CD4-positive, alpha-beta T cell treated with Interleukin-4 for 4 hours (primary cell): ENCODE measurements at regions not wholly inside any gene's neighbourhood (a gene's known extent, or its start where the extent isn't known, plus 50 kb on each side); places are given as distances from the start of the nearest gene placed in this dataset.
"Not testable (repeated sequence)": the region's sequence is repeated elsewhere in the genome, so short reads cannot be mapped to it uniquely, and the experiment has no call there.

Experiments
- DNase-seq: peaks from one replicate; pipeline ENCODE4 v3.0.0-alpha.2; 2020

DNA sequence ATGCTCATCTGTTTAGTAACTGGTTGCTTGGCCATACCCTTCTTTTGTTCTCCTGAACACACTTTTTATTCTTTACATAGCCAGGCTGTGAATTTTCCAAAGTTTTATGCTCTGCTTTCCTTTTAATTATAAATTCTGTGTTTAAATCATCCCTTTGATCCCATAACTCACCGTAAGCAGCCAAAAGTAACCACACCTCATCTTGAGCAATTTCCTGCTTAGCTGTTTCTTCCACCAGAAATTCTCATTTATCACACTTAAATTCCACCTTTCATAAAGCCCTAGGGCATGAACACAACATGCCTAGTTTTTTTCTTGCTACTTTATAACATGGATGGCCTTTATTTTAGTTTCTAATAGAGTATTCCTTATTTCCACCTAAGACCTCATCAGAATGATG, 510.7 kb downstream of the C12orf50 start:
- no peak for DNase-seq

DNA sequence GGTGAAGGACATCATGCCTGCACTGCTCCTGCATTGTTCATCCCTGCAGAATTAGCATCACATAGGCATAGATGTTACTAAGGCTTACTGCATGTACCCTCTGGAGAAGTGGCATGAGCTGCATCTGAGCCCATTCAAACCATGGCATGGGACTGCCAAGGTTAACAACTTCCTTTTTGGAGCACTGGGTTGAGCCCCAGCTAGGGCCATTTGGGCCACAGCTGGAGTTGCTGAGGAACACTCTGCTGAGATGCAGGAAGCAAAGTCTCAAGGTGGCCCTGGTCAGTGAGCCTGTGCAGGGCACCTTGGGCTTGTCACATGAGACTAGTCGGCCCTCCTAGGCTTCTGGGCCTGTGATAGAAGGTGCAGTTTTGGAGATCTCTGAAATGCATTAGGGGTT, 511.2 kb downstream of the C12orf50 start:
- DNase-seq: no peak

- no peak for DNase-seq
Measured at GRCh38 chr12:87513536-87514280, 515.5 kb downstream of the C12orf50 start.

- DNase-seq: no peak
Measured at GRCh38 chr12:87511371-87511770, 517.8 kb downstream of the C12orf50 start.

DNA sequence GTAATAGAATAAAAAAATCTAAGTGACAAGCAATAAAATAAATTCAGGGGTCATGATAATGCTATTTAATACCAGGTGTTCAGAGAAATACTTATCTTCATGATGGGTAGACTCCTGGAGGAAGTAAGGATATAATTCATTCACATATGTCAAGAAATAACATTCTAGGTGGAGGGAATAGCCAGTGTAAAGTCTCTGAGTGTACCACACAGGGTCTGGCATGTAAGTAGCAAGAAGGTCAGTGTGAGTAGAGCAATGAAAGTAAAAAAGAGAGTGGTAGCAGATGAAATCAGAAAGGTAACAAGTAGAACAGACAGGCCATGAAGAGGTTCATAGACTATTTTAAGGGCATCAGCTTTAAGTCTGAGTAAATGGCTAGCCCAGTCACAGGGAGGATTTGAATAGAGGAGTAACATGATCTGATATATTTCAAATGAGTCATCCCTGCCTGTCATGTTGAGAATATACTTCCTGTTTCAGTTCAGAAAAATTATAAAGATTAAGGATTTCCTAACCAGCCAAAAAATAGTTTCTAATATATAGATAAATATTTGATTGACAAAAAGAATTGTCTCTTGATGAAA, 519.9 kb downstream of the C12orf50 start:
- DNase-seq: no peak

GRCh38 chr12:87491598-87491997, 537.6 kb downstream of the C12orf50 start:
- DNase-seq: no peak

- DNase-seq: no peak
Measured at GRCh38 chr12:87491089-87491488, 538.1 kb downstream of the C12orf50 start.

DNA sequence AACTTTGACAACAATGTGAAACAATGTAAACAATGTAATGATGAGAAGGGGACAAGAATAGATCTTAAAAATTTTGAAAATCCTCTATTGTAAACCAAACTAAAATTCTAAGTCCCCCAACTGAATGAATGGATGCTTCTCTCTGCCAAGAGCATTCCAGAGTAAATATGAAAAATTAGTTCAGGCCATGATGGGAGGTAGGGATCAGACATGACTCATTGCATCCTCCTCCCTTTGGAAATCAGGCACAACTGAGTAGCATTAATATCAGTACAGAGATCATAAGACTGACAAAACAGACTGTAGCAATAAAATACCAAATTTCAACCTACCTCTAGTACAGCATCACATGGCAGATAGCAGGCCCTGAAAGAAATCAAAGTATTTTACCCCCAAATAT, 559.9 kb downstream of the C12orf50 start:
- no peak for DNase-seq

DNA sequence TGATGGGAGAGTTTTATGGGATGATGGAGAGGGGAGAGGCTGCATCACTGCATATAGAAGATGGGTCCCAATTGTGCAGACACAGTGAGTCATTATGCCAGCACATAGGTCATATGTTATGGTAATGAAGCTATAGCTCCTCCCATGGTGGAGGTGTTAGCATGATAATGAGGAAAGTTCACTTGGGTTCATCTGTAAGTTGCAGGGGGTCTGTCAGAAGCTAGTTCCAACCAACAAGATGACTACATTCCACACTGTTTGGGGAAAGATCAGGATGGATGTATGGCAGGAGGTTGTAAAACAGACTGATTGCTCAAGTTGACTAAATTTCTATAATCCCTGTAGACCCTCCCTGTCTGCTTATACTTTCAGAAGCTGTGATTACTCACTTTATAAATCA, 561.3 kb downstream of the C12orf50 start:
- no peak for DNase-seq

GRCh38 chr12:87464565-87464964, 564.6 kb downstream of the C12orf50 start:
- no peak for DNase-seq

DNA sequence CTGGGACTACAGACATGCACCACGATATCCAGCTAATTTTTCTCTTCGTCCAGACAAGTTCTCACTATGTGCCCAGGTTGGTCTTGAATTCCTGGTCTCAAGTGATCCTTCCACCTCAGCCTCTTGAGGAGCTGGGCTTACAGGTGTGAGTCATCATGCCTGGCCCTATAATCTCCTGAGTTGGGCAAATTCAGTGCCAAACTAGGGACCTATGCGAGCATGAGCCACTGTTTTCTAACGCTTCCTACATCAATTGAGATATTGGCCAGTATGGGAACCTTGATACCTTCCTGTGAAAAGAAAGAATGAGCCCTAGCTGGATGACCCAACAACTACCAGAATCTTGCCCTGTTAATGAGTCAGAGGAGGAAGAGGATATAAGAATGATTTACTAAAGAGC, 585.2 kb downstream of the C12orf50 start:
- no peak for DNase-seq

- DNase-seq: no peak
Measured at GRCh38 chr12:87441511-87441910, 587.7 kb downstream of the C12orf50 start.

DNA sequence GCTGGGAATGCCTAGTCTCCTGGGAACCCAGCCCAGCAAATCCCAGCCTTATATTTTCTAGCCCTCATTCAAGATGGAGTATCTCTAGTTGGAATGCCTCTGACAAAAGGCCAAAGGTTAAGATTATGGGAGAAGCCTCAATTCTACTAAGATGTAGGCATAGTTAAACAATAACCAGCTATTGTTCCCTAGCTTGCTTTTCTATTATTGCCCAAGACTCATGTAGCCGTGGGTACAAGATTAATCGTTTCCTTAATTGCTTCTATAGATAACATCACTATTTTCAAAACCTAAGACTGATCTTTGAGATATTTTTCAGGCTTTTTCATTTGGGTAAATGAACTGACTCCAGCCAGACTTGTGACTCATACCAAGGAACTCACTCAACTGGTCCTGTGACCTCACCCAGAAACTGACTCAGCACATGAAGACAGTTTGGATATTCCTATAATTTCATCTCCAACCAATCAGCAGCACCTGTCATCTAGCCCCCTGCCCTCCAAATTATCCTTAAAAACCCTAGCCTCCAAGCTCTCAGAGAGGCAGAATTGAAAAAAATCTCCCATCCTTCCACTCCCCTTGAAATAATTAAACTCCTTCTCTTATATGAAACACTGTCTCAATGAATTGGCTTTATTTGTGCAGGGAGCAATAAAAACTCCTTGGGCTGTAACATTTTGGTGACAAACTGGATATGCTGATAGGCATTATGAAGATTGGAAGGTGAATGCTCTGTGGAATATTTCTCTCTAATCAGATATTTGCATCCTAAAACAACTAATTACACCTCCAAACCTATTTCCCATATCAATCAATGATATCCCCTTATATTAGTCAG, 589.0 kb downstream of the C12orf50 start:
- no peak for DNase-seq

DNA sequence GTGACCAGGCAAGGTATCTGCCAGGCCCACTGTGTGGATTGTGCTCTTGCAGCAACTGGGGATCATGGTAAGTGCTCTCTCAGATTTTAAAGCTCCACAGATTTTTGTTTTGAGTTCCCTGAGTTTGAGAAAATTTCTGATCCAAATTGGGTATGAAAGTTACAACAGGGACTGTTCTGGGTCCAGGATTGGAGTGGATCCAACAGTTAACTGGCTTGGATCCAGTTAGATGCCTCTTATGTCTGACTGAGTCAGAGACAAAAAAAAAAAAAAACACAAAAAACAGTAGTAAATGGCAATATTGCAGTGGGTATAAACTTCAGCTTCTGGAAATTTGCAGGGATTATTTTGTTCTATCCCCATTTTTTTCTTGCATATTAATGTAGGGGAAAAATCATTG, 598.8 kb downstream of the C12orf50 start:
- no peak for DNase-seq

- DNase-seq: no peak
Measured at GRCh38 chr12:87428701-87429277, 600.4 kb downstream of the C12orf50 start.

- DNase-seq: no peak
Measured at GRCh38 chr12:87427770-87428169, 601.4 kb downstream of the C12orf50 start.

GRCh38 chr12:87425942-87426554, 603.2 kb downstream of the C12orf50 start:
- no peak for DNase-seq

GRCh38 chr12:87421233-87421632, 608.0 kb downstream of the C12orf50 start:
- DNase-seq: not testable (repeated sequence)

GRCh38 chr12:87413784-87414183, 615.4 kb downstream of the C12orf50 start:
- no peak for DNase-seq

DNA sequence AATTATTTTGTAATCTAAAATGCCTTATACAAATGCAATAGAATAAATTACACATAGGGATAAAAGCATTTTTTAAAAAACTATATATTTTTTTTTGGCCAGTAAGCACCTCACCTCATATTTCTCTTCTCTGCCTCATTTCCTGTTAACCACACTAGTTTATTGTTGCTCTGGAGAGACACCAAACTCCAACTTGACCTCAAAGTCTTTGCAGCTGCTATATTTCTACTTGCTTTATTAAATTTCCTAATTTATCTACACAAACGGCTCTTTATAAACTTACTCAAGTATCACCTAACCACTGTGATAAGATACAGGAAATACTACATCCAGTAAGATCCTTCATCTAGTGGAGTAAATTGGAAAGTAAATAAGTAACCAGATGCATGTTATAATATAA, 622.3 kb downstream of the C12orf50 start:
- DNase-seq: no peak

DNA sequence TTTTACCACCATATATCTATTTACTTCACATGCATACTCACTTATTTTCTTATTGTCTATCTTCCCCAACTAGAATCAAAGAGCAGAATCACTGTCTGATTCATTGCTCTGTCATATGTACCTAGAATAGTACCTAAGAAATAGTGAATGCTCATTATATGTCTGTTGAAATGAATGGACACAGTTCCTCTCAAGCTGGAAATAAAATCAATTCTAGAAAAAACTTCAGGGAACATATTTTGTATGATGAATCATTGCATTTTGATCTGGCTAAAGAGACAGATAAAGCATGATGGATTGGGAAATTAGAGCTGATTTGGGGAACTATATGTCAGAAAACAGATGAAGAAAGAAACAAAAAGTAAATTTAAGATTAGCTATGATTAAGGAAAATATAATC, 623.3 kb downstream of the C12orf50 start:
- no peak for DNase-seq

GRCh38 chr12:87394168-87394567, 635.0 kb downstream of the C12orf50 start:
- DNase-seq: not testable (repeated sequence)

DNA sequence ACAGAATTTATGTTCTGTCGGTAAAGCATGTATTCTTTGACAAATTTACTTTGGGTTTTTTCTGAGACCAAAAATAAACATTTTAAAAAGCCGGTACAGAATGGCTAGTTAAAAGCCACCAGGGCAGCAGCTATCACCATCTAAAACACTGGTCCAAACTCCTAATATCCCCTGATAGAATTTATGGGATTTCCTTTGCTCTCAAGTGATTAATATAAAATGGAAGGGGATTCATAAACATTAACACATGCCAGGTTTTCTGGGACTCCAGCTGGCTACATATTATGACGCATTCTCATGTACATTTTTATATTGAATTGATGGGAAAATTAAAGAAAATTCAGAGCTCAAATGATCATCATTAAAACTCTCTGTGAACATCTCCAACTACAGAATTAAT, 640.8 kb downstream of the C12orf50 start:
- no peak for DNase-seq
